ENCODE measurements at regions not wholly inside any gene's neighbourhood (a gene's known extent, or its start where the extent isn't known, plus 50 kb on each side); places are given as distances from the start of the nearest gene placed in this dataset.

DNA sequence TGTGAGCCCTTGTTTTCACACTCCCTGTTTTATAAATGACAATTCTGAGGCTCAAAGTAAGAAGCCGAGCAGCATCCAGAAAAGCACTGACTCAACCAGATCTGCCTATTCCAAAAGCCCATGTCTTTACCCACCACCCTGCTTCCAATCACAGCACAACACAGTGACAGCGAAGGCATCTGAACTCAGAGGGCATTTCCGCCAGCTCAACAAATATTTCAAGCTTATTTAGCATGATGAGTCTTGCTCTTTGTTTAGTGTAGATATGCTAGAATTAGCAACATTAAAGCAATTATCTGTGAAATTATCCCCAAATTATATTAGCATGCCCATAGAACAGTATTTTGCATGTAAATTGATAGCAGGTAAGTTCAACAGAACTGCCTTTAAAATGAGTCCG is 359.1 kb upstream of the RAB6C start:
- no peaks in the 10 kb centered on the region for H3K36me3 ChIP-seq (ENCODE audit: control insufficient read depth in 4 of 4, insufficient read depth in 4 of 4, low read length in 3 of 4)
- DNase-seq, result no peak
- no peak overlapping the region for H3K27ac ChIP-seq (ENCODE audit: insufficient read depth in 1 of 2, low read depth in 1 of 2, low read length in 2 of 2, poor library complexity in 1 of 2, severe bottlenecking in 2 of 2)
- POLR2A ChIA-PET, result no interaction called here
- H3K9me3 ChIP-seq (ENCODE audit: control extremely low read depth in 1 of 5, control insufficient read depth in 4 of 5, insufficient read depth in 2 of 5, low read depth in 1 of 5, low read length in 4 of 5), result no peaks in the 10 kb centered on the region
- CTCF ChIA-PET, result no interaction called here
- no peak overlapping the region for H3K4me3 ChIP-seq (ENCODE audit: control insufficient read depth in 1 of 7, extremely low read depth in 1 of 7, insufficient read depth in 4 of 7, low read depth in 2 of 7, low read length in 6 of 7)
- no peaks in the 10 kb centered on the region for H3K4me1 ChIP-seq (ENCODE audit: control extremely low read depth in 1 of 4, control insufficient read depth in 4 of 4, insufficient read depth in 4 of 4, low read length in 3 of 4)
- H3K27me3 ChIP-seq (replicated peaks in 2 of 5; ENCODE audit: control insufficient read depth in 4 of 5, insufficient read depth in 5 of 5, low read length in 4 of 5), result peaks cover 0 to 14% (median 0%) of the 10 kb centered on the region in 5 experiments
- no CpG with 5 or more reads among the region's 4 CpGs for WGBS (ENCODE audit: insufficient coverage)

DNA sequence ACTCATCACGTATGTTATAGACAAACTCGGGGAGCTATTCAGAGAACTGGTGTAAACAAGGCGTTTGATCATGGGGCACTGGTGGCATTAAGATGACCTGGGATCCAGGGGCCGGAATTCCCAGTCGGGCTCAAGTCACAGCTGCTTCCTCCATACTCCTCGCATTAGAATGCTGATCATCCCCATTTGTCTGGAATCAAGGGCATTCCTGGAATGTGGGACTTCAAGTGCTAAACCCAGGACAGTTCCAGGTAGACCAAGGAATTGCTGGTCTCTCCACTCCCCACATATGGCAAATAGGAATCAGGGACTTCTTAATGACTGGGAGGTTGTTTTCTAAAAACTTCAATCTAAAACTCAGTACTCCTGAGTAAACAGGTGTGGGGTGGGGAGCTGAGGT is 355.7 kb upstream of the RAB6C start:
- CTCF ChIA-PET, result interaction anchor here (0.6 kb wide), 1 partner anchor 95 kb away, joined by 3 read pairs; no protein-coding TSS in a partner anchor
- POLR2A ChIA-PET, result no interaction called here
- H3K9me3 ChIP-seq (ENCODE audit: control extremely low read depth in 1 of 5, control insufficient read depth in 4 of 5, insufficient read depth in 2 of 5, low read depth in 1 of 5, low read length in 4 of 5), result no peaks in the 10 kb centered on the region
- H3K27me3 ChIP-seq (replicated peaks in 2 of 5; ENCODE audit: control insufficient read depth in 4 of 5, insufficient read depth in 5 of 5, low read length in 4 of 5), result peaks cover 0 to 5% (median 0%) of the 10 kb centered on the region in 5 experiments
- H3K4me1 ChIP-seq (ENCODE audit: control extremely low read depth in 1 of 4, control insufficient read depth in 4 of 4, insufficient read depth in 4 of 4, low read length in 3 of 4), result no peaks in the 10 kb centered on the region
- no peak for DNase-seq
- WGBS (ENCODE audit: insufficient coverage), result 94% methylated on average over 6 of the region's 6 CpGs
- no peak overlapping the region for H3K4me3 ChIP-seq (ENCODE audit: control insufficient read depth in 1 of 7, extremely low read depth in 1 of 7, insufficient read depth in 4 of 7, low read depth in 2 of 7, low read length in 6 of 7)
- no peaks in the 10 kb centered on the region for H3K36me3 ChIP-seq (ENCODE audit: control insufficient read depth in 4 of 4, insufficient read depth in 4 of 4, low read length in 3 of 4)
- H3K27ac ChIP-seq (ENCODE audit: insufficient read depth in 1 of 2, low read depth in 1 of 2, low read length in 2 of 2, poor library complexity in 1 of 2, severe bottlenecking in 2 of 2), result no peak overlapping the region

DNA sequence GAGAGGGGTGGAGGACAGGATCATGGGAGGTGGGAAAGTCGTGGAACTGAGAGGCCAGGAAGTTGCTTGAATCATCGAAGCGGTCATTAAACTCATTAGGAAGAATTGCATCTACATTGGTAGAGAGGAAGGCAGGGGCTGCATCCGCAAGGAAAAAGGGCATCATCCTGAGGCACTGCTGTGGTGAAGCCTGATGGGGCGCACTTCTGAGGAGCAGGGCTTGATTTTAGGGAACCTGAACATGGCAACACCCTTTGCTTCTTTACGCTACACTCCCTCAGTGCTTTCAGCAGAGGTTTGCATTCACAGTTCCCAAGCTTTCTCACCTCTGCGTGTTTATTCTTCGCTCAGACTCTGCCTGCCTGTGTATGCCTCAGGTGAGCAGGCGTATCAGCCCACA is 352.0 kb upstream of the RAB6C start:
- POLR2A ChIA-PET, result no interaction called here
- H3K4me3 ChIP-seq (ENCODE audit: control insufficient read depth in 1 of 7, extremely low read depth in 1 of 7, insufficient read depth in 4 of 7, low read depth in 2 of 7, low read length in 6 of 7), result no peak overlapping the region
- no peaks in the 10 kb centered on the region for H3K4me1 ChIP-seq (ENCODE audit: control extremely low read depth in 1 of 4, control insufficient read depth in 4 of 4, insufficient read depth in 4 of 4, low read length in 3 of 4)
- CTCF ChIA-PET, result no interaction called here
- no peaks in the 10 kb centered on the region for H3K36me3 ChIP-seq (ENCODE audit: control insufficient read depth in 4 of 4, insufficient read depth in 4 of 4, low read length in 3 of 4)
- H3K9me3 ChIP-seq (ENCODE audit: control extremely low read depth in 1 of 5, control insufficient read depth in 4 of 5, insufficient read depth in 2 of 5, low read depth in 1 of 5, low read length in 4 of 5), result no peaks in the 10 kb centered on the region
- no peak overlapping the region for H3K27ac ChIP-seq (ENCODE audit: insufficient read depth in 1 of 2, low read depth in 1 of 2, low read length in 2 of 2, poor library complexity in 1 of 2, severe bottlenecking in 2 of 2)
- DNase-seq, result no peak
- no peaks in the 10 kb centered on the region for H3K27me3 ChIP-seq (replicated peaks in 2 of 5; ENCODE audit: control insufficient read depth in 4 of 5, insufficient read depth in 5 of 5, low read length in 4 of 5)
- WGBS (ENCODE audit: insufficient coverage), result 95% methylated on average over 9 of the region's 9 CpGs

DNA sequence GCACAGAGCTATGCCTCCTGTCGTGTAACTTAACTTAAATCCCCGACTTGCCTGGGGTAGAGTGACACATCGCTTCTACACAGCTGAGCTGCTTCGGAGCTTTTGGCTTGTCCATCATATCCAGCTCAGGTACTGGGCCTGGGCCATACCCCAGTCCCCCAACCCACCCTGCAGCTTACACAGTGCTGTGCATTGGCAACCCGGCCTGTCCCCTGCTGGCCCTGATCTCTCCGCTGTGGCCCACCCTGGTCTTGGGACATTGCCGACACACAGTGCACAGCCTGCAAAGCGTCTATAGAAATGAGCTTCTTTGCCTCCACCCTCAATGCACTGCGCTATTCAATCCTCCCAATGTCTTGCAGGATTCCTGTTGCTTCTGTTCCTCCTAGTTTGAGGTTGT is 342.8 kb upstream of the RAB6C start:
- ChIA-PET CTCF (no interaction called here), POLR2A (no interaction called here)
- no peaks in the 10 kb centered on the region for H3K9me3 ChIP-seq (ENCODE audit: control extremely low read depth in 1 of 5, control insufficient read depth in 4 of 5, insufficient read depth in 2 of 5, low read depth in 1 of 5, low read length in 4 of 5)
- no peak for DNase-seq
- H3K27me3 ChIP-seq (replicated peaks in 2 of 5; ENCODE audit: control insufficient read depth in 4 of 5, insufficient read depth in 5 of 5, low read length in 4 of 5), result peaks cover 0 to 2% (median 0%) of the 10 kb centered on the region in 5 experiments
- no peak overlapping the region for H3K27ac ChIP-seq (ENCODE audit: insufficient read depth in 1 of 2, low read depth in 1 of 2, low read length in 2 of 2, poor library complexity in 1 of 2, severe bottlenecking in 2 of 2)
- WGBS (ENCODE audit: insufficient coverage), result over 99% methylated on average over 9 of the region's 9 CpGs
- no peak overlapping the region for H3K4me3 ChIP-seq (ENCODE audit: control insufficient read depth in 1 of 7, extremely low read depth in 1 of 7, insufficient read depth in 4 of 7, low read depth in 2 of 7, low read length in 6 of 7)
- no peaks in the 10 kb centered on the region for H3K4me1 ChIP-seq (ENCODE audit: control extremely low read depth in 1 of 4, control insufficient read depth in 4 of 4, insufficient read depth in 4 of 4, low read length in 3 of 4)
- no peaks in the 10 kb centered on the region for H3K36me3 ChIP-seq (ENCODE audit: control insufficient read depth in 4 of 4, insufficient read depth in 4 of 4, low read length in 3 of 4)

- Histone ChIP-seq H3K27me3 (replicated peaks in 2 of 5; ENCODE audit: control insufficient read depth in 4 of 5, insufficient read depth in 5 of 5, low read length in 4 of 5) (peaks cover 0 to 2% (median 0%) of the 10 kb centered on the region in 5 experiments), H3K4me1 (ENCODE audit: control extremely low read depth in 1 of 4, control insufficient read depth in 4 of 4, insufficient read depth in 4 of 4, low read length in 3 of 4) (no peaks in the 10 kb centered on the region), H3K9me3 (ENCODE audit: control extremely low read depth in 1 of 5, control insufficient read depth in 4 of 5, insufficient read depth in 2 of 5, low read depth in 1 of 5, low read length in 4 of 5) (peaks cover 0 to 1% (median 0%) of the 10 kb centered on the region in 5 experiments), H3K36me3 (ENCODE audit: control insufficient read depth in 4 of 4, insufficient read depth in 4 of 4, low read length in 3 of 4) (no peaks in the 10 kb centered on the region), H3K27ac (ENCODE audit: insufficient read depth in 1 of 2, low read depth in 1 of 2, low read length in 2 of 2, poor library complexity in 1 of 2, severe bottlenecking in 2 of 2) (no peak overlapping the region), H3K4me3 (ENCODE audit: control insufficient read depth in 1 of 7, extremely low read depth in 1 of 7, insufficient read depth in 4 of 7, low read depth in 2 of 7, low read length in 6 of 7) (no peak overlapping the region)
- 80% methylated on average over 1 of the region's 2 CpGs for WGBS (ENCODE audit: insufficient coverage)
- no peak for DNase-seq
- CTCF ChIA-PET, result no interaction called here
- POLR2A ChIA-PET, result no interaction called here
Measured at GRCh38 chr2:129641371-129641770, 338.1 kb upstream of the RAB6C start.

GRCh38 chr2:129642526-129643043 is 336.9 kb upstream of the RAB6C start:
- ChIA-PET POLR2A (no interaction called here), CTCF (no interaction called here)
- Histone ChIP-seq H3K27ac (ENCODE audit: insufficient read depth in 1 of 2, low read depth in 1 of 2, low read length in 2 of 2, poor library complexity in 1 of 2, severe bottlenecking in 2 of 2) (no peak overlapping the region), H3K4me1 (ENCODE audit: control extremely low read depth in 1 of 4, control insufficient read depth in 4 of 4, insufficient read depth in 4 of 4, low read length in 3 of 4) (no peaks in the 10 kb centered on the region), H3K9me3 (ENCODE audit: control extremely low read depth in 1 of 5, control insufficient read depth in 4 of 5, insufficient read depth in 2 of 5, low read depth in 1 of 5, low read length in 4 of 5) (peaks cover 0 to 1% (median 0%) of the 10 kb centered on the region in 5 experiments), H3K36me3 (ENCODE audit: control insufficient read depth in 4 of 4, insufficient read depth in 4 of 4, low read length in 3 of 4) (no peaks in the 10 kb centered on the region), H3K27me3 (replicated peaks in 2 of 5; ENCODE audit: control insufficient read depth in 4 of 5, insufficient read depth in 5 of 5, low read length in 4 of 5) (peaks cover 0 to 2% (median 0%) of the 10 kb centered on the region in 5 experiments), H3K4me3 (ENCODE audit: control insufficient read depth in 1 of 7, extremely low read depth in 1 of 7, insufficient read depth in 4 of 7, low read depth in 2 of 7, low read length in 6 of 7) (no peak overlapping the region)
- WGBS (ENCODE audit: insufficient coverage), result 100% methylated on average over 1 of the region's 3 CpGs
- DNase-seq, result no peak

DNA sequence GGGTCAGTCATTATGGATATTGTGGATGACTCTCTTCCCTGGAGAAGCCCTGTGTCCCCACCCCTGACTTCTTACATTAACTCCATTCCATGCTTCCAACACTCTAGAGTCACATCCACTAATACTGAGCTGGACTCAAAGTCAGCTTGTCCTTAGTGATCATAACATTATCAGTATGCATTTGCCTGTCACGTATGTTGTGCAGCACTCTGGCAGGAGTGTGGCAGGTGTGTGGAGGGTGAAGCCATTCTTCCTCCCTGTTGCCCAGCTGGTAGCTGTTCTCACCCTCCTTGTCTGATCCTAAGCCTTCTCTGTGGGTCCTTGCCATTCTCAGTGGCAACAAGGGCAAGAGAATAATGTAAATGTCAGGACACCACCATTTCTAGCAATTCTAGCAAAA is 334.1 kb upstream of the RAB6C start:
- Histone ChIP-seq H3K27me3 (replicated peaks in 2 of 5; ENCODE audit: control insufficient read depth in 4 of 5, insufficient read depth in 5 of 5, low read length in 4 of 5) (peaks cover 0 to under 1% (median 0%) of the 10 kb centered on the region in 5 experiments), H3K9me3 (ENCODE audit: control extremely low read depth in 1 of 5, control insufficient read depth in 4 of 5, insufficient read depth in 2 of 5, low read depth in 1 of 5, low read length in 4 of 5) (peaks cover 0 to 1% (median 0%) of the 10 kb centered on the region in 5 experiments), H3K4me3 (ENCODE audit: control insufficient read depth in 1 of 7, extremely low read depth in 1 of 7, insufficient read depth in 4 of 7, low read depth in 2 of 7, low read length in 6 of 7) (no peak overlapping the region), H3K4me1 (ENCODE audit: control extremely low read depth in 1 of 4, control insufficient read depth in 4 of 4, insufficient read depth in 4 of 4, low read length in 3 of 4) (no peaks in the 10 kb centered on the region), H3K27ac (ENCODE audit: insufficient read depth in 1 of 2, low read depth in 1 of 2, low read length in 2 of 2, poor library complexity in 1 of 2, severe bottlenecking in 2 of 2) (no peak overlapping the region), H3K36me3 (ENCODE audit: control insufficient read depth in 4 of 4, insufficient read depth in 4 of 4, low read length in 3 of 4) (no peaks in the 10 kb centered on the region)
- no CpG with 5 or more reads among the region's 1 CpG for WGBS (ENCODE audit: insufficient coverage)
- ChIA-PET POLR2A (no interaction called here), CTCF (no interaction called here)
- DNase-seq, result no peak
